Activated CD4-positive, CD25-positive, alpha-beta regulatory T cell (primary cell): ENCODE measurements at regions not wholly inside any gene's neighbourhood (a gene's known extent, or its start where the extent isn't known, plus 50 kb on each side); places are given as distances from the start of the nearest gene placed in this dataset.
"Not testable (repeated sequence)": the region's sequence is repeated elsewhere in the genome, so short reads cannot be mapped to it uniquely, and the experiment has no call there.

Experiments used
- DNase-seq, 4 experiments: peaks; one replicate each; lab custom pipeline; 2025; lab: John Stamatoyannopoulos, UW

DNA sequence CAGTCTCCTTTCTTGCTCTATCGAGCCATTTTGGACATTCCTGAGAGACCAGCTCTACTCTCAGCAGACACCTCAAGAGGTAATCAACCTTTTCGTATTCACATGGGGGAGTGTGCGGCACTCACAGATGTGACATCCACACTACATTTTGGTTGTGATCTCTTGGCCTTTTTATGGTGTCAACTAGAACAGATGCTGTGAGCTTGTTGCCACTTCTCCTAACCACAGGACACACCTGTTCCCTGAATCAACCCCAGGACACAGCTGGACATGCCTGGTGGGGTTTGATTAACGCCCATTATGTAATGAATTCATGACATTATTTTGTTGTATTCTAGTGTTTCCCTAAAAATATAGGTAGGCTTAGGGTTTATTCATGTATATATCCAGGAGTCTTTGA, 1143.6 kb downstream of the TMEM121 start:
- DNase-seq, result no peak

DNA sequence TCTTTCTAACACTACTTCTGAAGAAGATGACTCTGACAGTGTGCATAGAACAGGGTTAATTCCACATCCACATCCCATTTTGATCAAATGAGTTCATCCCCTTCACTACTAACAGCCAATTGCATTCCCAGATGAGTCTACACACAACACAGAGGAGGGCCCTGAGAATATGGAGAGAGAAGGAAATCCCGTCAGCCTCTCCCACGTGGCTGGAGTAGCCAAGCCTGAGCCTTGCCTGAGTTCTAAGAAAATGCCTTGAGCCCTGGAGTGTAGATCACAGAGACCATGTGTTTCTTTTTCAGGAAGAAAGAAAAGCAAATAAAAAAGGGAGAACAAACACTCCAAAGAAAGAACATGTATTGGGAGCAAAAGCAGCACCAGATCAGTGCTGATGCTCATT, 1147.7 kb downstream of the TMEM121 start:
- not testable (repeated sequence) for DNase-seq

DNA sequence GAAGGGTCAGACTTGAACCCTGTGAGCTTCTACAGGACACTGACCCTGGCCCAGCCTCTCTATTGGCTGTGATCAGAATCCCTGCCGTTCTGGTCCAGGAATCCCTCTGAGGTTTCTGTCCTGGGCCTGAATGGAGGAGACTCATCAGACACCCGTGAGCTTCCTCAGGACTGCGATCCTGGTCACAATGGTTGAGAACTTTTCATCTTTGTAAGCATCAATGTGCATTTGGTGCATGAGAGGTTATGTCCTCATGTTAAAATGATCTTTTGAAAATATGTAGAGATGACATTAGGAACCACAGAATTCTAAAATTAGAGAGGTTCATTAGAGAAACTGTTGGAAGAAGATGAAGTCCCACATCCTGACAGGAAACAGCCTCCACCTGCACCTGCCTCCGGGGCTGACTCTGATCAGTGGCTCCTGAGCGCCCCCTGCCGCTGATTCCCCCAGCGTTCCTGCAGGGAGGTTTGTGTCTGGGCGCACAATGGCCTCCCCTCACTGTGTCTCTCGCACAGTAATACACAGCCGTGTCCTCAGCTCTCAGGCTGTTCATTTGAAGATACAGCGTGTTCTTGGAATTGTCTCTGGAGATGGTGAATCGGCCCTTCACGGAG, 1148.2 kb downstream of the TMEM121 start:
- DNase-seq, result not testable (repeated sequence)

DNA sequence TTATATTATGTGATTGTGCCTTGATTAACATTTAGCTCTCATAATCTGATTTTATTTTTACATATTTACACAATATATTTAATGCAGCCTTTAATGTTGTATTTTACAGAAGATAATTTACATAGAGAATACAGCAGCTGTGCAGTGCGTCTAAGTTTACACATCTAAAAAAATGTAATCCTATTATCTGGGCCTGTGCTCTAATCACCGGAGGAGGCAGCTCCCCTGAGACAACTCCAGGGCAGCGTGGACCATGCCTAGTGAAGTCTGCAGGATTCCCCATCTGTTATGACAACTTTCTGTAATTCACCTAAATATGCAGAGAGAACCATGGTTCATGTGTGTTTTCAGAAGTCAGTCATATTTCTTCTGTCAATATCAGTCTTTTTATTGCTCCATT, 1149.3 kb downstream of the TMEM121 start:
- not testable (repeated sequence) for DNase-seq

DNA sequence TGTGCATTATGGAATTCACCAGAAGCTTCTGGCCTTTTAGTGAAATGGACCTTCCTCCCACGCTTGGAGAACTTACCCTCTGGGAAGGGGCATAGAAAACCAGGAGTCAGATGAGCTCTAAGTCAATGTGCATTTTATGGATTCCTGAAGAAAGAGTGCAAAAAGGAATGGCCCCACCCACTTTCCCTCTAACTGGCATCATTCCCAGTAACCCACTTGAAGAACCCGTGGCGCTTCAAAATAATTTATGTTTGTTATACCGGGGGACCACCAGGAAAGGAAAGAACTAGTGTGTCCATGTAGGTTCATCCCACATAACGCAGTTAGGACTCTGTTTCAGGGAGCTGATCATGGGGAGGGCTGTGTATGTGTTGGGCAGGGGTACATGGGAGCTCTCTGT, 1153.4 kb downstream of the TMEM121 start:
- DNase-seq, result no peak

DNA sequence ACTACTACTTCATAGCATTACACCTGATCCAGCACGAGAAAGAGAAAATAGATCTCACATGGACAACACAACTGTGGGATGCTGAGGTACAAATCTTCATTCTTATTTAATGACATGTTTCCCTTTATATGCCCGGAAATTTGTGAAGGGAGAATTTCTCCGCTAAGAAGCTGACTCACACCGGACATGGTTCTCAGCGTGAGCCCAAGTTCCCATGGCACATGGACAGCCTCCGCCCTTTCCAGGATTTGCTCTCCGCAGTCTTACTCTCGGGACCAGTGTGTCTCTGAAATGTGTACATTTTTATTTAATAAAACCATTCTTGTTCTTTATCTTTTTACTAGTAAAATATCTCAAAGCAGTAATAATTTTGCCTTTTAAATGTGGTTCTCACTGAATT, 1154.8 kb downstream of the TMEM121 start:
- no peak for DNase-seq

DNA sequence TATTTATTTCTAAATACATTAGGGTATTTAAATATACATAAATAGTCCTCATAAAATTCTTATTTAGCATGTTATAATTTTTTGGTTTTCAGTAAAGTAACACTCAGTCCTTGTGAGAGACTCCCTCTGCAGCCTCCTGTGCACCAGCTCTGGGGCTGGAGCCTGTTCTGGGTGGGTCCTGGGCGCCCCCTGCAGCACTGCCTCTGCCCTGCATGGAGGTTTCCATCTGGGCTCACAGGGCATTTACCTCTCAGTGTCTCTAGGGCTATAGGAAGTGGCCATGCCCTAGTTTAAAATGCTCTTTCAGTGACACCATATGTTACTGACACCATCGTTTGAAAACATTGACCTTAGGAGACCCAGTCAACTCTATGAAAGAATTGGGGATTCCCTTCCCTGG, 1155.2 kb downstream of the TMEM121 start:
- DNase-seq, result no peak

DNA sequence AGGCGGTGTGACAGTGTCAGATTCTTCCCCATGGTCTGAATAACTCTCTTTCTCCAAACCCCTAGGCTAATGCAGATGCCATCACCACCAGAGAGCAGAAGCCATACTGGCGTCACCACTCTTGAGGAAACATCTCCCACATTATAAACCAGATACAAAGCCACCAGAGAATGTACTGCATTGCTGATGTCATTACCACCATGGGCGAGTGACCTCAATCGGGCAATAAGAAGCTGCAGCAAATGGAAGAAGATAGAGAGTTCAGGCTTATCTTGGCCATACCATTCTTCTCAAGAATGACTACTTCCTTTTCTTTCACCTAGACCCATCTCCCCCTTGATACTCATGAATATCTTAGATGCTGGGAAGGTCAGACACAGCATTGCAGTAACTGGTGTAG, 1157.2 kb downstream of the TMEM121 start:
- DNase-seq, result no peak

DNA sequence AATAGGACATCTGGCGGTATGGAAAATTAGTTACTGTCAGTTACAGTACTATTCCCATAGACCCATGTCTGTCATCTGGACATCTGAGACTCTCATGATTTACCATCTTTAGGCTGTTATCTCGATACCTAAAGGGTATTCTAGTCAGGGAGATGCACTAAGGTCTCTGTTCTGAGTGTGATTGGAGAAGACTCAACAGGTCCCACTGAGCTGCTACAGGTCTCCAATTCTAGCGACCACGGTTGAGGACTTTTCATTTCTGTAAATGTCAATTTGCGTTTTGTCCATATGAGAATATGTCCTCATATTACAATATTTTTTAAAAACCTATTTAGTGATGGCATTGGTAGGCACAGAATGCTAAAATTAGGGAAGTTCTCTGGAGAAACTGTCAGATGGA, 1160.2 kb downstream of the TMEM121 start:
- DNase-seq, result no peak

DNA sequence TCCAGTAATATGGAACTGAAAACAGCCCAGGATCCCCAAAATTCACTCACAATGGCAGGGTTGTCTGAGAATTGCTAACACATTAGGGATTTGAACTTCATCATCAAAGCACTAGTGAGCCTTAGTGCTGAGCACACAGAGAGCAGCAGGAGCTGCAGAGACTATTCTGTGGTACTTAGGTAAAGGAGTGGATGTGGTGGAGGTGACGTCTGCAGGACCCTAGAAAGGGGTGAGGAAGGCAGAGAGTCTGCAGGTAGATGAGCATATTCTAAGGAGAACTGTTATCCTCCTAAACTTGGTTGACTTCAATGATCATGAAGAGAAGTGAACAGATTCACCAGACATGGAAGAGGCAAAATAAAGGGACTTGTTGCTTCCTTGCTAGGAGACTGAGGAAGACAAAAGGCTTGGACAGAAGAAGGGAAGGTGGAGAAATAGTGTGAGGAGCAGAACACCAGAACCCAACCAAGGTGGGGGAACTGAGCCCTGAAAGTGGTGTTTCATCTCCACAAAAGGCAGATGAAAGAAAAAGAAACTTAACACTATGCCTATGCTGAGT, 1164.0 kb downstream of the TMEM121 start:
- DNase-seq, result no peak

DNA sequence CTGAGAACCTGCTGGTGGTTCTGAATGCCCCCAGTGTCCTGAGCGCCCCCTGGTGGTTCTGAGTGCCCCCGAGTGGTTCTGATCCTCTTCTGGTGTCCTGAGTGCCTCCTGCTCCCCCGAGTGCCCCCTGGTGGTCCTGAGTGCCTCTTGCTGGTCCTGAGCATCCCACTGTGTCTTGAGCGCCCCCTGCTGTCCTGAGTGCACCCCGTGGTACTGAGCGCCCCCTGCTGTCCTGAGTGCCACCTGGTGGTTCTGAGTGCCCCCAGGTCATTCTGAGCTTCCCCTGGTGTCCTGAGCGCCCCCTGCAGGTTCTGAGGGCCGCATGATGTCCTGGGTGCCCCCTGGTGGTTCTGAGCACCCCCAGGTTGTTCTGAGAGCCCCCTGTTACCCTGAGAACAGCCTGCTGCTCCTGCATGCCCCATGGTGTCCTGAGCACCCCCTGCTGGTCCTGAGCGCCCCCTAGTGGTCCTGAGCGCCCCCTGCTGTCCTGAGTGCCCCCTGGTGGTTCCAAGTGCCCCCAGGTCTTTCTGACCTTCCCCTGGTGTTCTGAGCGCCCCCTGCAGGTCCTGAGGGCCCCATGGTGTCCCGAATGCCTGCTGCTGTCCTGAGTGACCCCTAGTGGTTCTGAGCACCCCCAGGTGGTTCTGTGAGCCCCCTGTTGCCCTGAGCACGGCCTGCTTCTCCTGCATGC, 1165.4 kb downstream of the TMEM121 start:
- DNase-seq, result peak in 3 of 4 experiments; percentile 15 to 50 (median 41)

DNA sequence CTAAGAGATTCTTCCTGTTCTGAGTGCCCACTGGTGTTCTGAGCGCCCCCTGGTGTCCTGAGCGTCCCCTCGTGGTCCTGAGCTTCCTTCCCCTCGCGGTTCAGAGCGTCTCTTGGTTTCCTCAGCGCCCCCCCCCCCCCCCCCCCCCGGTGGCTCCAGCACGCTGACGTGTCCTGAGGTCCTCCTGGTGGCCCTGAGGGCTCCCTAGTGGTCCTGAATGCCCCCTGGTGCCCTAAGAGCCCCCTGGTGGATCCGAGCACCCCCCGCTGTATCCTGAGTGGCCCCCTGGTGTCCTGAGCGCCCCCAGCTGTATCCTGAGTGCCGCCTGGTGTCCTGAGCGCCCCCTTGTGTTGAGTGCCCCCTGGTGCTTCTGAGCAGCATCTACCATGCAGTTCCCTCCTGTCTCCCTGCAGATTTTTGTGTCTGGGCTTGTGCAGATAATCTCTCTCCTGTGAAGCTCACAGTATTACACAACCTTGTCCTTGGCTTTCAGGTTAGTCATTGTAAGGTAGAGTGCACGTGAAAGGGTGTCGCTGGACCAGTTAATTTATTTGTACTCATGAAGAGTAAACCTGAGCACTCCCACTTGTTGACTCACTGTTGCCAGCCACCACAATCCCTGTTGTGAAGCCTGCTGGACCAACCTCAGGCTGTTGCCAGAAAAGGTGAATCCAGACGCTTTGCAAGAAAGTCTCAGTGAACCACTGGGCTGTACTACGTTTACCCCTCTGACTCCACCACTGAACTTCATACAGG, 1168.4 kb downstream of the TMEM121 start:
- peak; percentile 30 to 37 (median 31) for DNase-seq

DNA sequence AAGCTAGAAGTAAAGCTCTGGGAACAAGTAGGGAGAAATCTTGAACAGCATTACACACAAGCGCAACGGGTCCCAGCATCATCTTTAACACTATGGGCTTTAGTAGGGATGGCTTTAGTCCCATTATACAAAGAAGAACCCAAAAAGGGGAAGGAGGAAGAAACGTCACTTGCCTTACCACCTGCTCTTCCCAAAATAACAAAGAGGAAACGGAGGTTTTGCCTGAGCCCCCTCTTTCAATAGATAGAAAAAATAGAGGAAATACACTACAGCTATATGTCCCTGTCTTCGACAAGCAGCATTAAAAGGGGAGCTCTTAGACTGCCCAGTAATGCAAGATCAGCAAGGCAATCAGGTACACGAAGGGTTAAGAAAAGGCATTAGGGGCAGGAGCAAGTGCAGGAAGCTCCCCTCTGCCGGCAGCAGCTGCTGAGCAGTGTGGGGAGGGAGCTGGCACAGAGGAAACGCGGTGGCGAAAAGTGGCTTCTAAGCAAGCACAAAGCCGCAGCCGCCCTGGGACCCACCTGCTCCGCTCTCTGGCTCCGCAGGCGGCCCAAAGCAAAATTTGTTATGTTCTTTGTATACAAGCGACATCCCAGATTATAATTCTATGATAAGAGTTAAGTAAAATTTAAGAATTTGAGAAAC, 1172.4 kb downstream of the TMEM121 start:
- DNase-seq, result not testable (repeated sequence)

DNA sequence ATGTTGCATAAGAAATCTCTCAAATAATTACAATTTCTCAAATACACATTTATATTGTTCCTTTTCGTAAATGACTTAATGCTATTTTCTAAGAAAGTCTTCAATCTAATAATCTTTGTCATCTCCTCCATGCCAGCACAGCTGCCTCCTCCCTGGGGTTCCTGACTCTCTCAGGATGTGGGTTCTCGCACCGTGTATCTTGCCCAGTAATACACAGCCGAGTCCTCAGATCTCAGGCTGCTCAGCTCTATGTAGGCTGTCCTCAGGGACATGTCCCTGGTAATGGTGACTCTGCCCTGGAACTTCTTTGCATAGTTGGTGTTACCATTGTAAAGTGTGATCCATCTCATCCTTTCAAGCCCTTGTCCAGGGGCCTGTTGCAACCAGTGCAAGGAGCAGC, 1177.3 kb downstream of the TMEM121 start:
- DNase-seq, result not testable (repeated sequence)

DNA sequence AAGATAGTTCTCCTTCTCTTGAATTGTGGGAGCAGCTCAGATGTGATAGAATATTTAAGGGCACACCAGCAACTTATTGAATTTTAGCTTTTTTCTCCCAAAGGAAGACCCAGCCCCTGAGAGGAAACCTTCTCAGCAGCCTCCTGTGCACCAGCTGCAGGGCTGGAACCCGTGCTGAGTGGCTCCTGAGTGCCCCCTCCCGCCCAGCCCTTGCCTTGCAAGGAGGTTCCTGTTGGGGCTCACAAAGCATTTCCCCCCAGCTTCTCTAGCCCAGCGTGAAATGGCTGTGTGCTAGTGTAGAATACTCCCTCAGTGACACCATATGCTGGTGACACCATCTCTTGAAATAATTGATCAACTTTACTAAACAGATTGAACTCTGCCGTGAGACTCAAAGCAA, 1180.1 kb downstream of the TMEM121 start:
- DNase-seq, result not testable (repeated sequence)

DNA sequence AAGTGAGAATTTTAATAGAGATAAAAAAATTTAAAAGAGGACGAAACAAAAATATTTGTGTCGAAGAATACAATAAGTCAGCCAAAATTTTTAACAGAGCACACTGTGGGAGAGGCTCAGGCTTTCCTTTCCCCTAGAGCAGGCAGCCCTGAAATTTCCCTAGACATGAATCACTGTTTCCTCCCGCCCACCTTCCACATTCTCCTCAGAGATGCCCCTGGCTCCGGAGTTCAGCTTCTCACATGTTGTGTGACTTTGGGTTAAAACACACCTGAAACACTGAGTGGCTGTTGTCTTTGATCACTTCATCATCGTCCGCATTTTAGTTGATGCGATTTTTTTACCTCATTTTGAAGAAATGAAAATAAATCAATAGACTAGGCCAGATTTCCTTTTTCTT, 1183.8 kb downstream of the TMEM121 start:
- DNase-seq, result not testable (repeated sequence)

DNA sequence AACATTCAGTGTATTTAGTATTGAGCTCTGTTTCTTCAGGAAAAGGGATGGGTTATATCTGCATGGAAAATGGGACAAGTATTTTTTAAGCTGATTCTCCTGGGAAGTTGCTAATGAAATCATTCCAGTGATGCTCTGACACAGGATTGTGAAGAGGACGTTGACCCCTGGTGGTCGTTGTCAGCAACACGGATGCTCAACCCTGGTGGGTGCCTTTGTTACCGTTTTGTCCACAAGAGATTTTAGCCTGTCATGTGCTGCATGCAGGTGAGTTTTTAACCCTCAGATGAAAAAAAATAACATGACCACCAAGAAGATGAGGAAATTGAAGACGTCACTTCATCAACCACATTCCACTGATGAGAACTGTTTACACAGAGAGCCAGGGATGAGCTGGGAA, 1186.1 kb downstream of the TMEM121 start:
- DNase-seq, result not testable (repeated sequence)

DNA sequence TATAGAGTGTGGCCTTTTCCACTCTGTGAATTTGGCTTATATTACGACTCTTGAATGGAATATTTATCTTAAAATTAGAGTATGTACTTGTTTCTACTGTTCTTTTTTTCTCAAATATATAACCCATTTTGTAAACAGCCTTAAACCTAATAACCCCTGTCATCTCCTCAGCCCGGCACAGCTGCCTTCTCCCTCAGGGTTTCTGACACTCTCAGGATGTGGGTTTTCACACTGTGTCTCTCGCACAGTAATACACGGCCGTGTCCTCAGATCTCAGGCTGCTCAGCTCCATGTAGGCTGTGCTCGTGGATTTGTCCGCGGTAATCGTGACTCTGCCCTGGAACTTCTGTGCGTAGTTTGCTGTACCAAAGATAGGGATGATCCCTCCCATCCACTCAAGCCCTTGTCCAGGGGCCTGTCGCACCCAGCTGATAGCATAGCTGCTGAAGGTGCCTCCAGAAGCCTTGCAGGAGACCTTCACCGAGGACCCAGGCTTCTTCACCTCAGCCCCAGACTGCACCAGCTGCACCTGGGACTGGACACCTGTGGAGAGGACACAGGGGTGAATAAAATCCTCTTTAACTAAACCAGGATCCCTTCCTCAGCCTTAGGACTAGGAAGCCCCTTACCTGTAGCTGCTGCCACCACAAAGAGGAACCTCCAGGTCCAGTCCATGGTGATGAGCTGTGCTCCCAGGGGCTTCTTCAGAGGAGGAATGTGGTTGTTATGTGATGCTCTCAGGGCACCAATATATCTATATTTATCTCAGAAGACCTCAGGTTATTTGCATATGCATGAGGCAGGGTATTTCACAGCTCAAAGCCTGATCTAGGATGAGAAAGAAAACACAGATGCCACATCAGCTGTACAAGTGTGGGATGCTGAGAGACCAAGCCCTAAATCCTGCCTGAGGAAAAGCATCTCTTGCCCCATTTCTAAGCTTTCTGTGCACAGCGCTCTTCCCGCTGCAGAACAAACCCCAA, 1188.4 kb downstream of the TMEM121 start:
- not testable (repeated sequence) for DNase-seq

DNA sequence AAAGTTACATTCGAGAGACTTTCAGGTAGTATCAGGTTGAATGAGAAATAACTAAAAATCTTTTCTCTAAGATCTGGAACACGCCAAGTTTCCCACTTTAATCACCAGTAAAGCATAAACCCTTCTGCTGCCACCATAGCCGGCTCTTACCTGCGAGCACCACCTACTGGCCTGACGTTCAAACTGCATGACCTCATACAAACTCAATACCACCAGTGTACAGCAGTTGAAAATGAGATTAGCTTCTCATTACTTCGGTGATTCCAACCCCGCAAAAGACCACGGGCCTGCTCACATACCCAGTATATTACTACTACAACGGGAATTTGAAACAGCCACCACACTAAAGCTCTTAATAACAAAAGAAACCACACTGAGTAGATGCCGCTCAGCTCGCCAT, 1191.2 kb downstream of the TMEM121 start:
- DNase-seq, result not testable (repeated sequence)

DNA sequence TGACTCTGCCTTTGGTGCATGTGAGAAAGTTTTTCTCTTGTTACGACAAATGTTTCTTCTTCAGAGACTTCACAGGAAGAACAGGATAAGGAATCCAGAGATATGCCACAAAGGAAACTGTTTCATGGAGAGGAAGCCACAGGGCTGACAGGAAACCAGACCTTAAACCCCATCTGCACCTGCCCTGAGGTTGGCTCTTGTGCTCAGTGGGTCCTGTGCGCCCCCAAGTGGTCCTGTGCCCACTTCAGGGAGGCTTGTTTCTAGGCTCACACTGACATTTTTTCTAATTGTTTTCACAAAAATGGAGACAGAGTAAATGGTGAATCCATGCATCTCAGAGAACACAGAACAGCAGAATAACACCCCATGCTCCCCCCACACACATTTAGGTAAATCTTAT, 1193.5 kb downstream of the TMEM121 start:
- not testable (repeated sequence) for DNase-seq

DNA sequence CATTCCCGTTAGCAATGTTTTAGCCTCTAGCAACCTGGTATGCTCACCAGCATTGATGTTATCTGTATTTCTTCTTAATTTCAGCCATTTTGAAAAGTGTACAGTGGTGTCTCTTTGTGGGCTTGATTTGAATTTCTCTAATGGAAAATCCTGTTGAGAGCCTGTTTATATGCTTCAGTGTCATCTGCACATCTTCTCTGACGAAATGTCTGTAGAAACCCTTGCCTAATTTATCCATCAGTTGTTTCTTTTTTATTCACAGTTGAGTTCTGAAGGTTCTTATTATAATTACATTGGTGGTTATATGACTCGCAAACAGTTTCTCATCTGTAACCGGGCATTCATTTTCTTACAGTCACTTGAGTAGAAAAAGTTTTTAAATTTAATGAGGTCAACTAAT, 1195.5 kb downstream of the TMEM121 start:
- DNase-seq, result not testable (repeated sequence)
